Motor neuron (in vitro differentiated cells): ENCODE measurements at regions not wholly inside any gene's neighbourhood (a gene's known extent, or its start where the extent isn't known, plus 50 kb on each side); places are given as distances from the start of the nearest gene placed in this dataset.

Source experiments
- ATAC-seq, 8 experiments: fragments of 200-7000 bp; cut with Tn5 transposase; replicated peaks in 6 of 8; 2 replicates each; pipeline ENCODE4 v1.8.0; 2021; ENCODE audit warnings: mild to moderate bottlenecking in 8 of 8, moderate library complexity in 8 of 8
- H3K27ac ChIP-seq, 2 donors: fragments of 250-450 bp; sonication (Bioruptor Pico); 2 replicates each; pipeline ENCODE4 v1.9.0; 2021; ENCODE audit warnings: antibody characterized with exemption in 2 of 2, mild to moderate bottlenecking in 2 of 2, moderate library complexity in 1 of 2
- H3K4me1 ChIP-seq, 2 donors: fragments of 250-450 bp; sonication (Bioruptor Pico); replicated peaks in 1 of 2; 2 replicates each; pipeline ENCODE4 v1.6.1; 2021; ENCODE audit warnings: antibody characterized with exemption in 2 of 2, mild to moderate bottlenecking in 2 of 2, moderate library complexity in 1 of 2
- H3K4me3 ChIP-seq, 5 donors: fragments of 250-450 bp; sonication (Bioruptor Pico); 2 replicates each; pipeline ENCODE4 v1.9.0; 2021; ENCODE audit warnings: antibody characterized with exemption in 5 of 5, mild to moderate bottlenecking in 5 of 5, moderate library complexity in 4 of 5
- WGBS, 10 experiments: fragments of 450-650 bp; shearing (Covaris generic); methylation state at CpG; one replicate each; pipeline ENCODE4 v1.0.0; 2022; 5-methylcytosine and 5-hydroxymethylcytosine counted together
- in situ Hi-C, 9 experiments: fragments of 400-800 bp; cut with MboI; loops; one replicate each; pipeline ENCODE4 v1.15.0; 2021; ENCODE audit warnings: low sequenced_read_pairs in 9 of 9, low pct_unique_long_range_greater_than_20kb in 2 of 9; ENCODE audit not compliant: unreplicated experiment in 9 of 9

GRCh38 chr15:94667109-94667508 is 435.7 kb downstream of the MCTP2 start:
- Histone ChIP-seq H3K4me3 (no peak overlapping the region), H3K27ac (no peak overlapping the region), H3K4me1 (peaks cover 7 to 16% of the 10 kb centered on the region in 2 donors)
- no peak for ATAC-seq
- 78 to 100% (median 93%) methylated on average over 2 to 3 of the region's 5 CpGs; no CpG with 5 or more reads in 5 of the 10 experiments for WGBS, 10 experiments
- in situ Hi-C loops = loop anchor here in 2 of 9 experiments (25.0 kb wide), 3 partner anchors 255 to 1670 kb away; partner anchors contain the start of gene NR2F2 (in 1 of the 2)

- Histone ChIP-seq H3K4me1 (peaks cover 12 to 38% of the 10 kb centered on the region in 2 donors), H3K27ac (no peak overlapping the region), H3K4me3 (no peak overlapping the region)
- peak in 6 of 8 experiments; percentile 36 to 66 (median 44) for ATAC-seq
- in situ Hi-C loops = loop anchor here in 2 of 9 experiments (10.0 to 25.0 kb wide), 4 partner anchors 258 to 1667 kb away; partner anchors contain the start of gene NR2F2 (in 1 of the 2)
- 0 to 40% (median 0%) methylated on average over 1 to 3 of the region's 3 CpGs for WGBS, 10 experiments
Observed at GRCh38 chr15:94670438-94671034, 439.2 kb downstream of the MCTP2 start.

GRCh38 chr15:94671858-94672532 is 440.6 kb downstream of the MCTP2 start:
- ATAC-seq = peak in 7 of 8 experiments; percentile 43 to 94 (median 92)
- WGBS, 10 experiments = 0 to 68% (median 32%) methylated on average over 1 to 7 of the region's 8 CpGs; no CpG with 5 or more reads in 1 of the 10 experiments
- in situ Hi-C loops = loop anchor here in 2 of 9 experiments (10.0 to 25.0 kb wide), 4 partner anchors 260 to 1665 kb away; partner anchors contain the start of gene NR2F2 (in 1 of the 2)
- Histone ChIP-seq H3K27ac (peak overlapping the region in 1 of 2 donors; percentile 27), H3K4me3 (peak overlapping the region in 2 of 5 donors; percentile 3 to 13), H3K4me1 (peaks cover 12 to 38% of the 10 kb centered on the region in 2 donors)

DNA sequence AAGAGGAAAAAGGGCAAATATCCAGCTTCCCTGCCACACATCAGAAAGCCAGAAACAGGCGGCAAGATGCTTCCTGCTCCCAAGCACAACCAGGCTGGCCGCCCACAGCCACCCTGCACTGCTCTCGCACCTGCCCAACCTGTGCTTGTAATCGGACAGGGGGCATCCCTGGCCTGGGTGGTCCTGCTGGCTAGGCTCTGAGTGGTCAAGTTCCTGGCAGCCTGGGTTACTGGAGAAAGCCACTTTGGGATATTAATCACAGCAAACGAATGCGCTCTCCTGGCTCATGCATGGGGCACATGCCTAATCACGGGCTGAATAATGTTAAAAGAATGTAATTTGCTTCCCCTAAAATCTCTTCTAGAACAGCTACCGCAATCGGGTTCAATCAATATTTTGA is 442.4 kb downstream of the MCTP2 start:
- WGBS, 10 experiments = 75 to 100% (median 93%) methylated on average over 1 to 7 of the region's 9 CpGs; no CpG with 5 or more reads in 3 of the 10 experiments
- no peak overlapping the region for H3K4me3 ChIP-seq
- H3K27ac ChIP-seq = no peak overlapping the region
- in situ Hi-C loops = loop anchor here in 2 of 9 experiments (10.0 to 25.0 kb wide), 4 partner anchors 262 to 1664 kb away; partner anchors contain the start of gene NR2F2 (in 1 of the 2)
- no peak for ATAC-seq
- H3K4me1 ChIP-seq = peaks cover 12 to 38% of the 10 kb centered on the region in 2 donors

- in situ Hi-C loops = loop anchor here in 2 of 9 experiments (10.0 to 25.0 kb wide), 4 partner anchors 262 to 1663 kb away; partner anchors contain the start of gene NR2F2 (in 1 of the 2)
- WGBS, 10 experiments = 33 to 93% (median 87%) methylated on average over 3 to 10 of the region's 10 CpGs; no CpG with 5 or more reads in 1 of the 10 experiments
- Histone ChIP-seq H3K4me1 (peaks cover 12 to 38% of the 10 kb centered on the region in 2 donors), H3K27ac (no peak overlapping the region), H3K4me3 (no peak overlapping the region)
- peak in 1 of 8 experiments; percentile 47 for ATAC-seq
Observed at GRCh38 chr15:94674296-94674695, 442.9 kb downstream of the MCTP2 start.

DNA sequence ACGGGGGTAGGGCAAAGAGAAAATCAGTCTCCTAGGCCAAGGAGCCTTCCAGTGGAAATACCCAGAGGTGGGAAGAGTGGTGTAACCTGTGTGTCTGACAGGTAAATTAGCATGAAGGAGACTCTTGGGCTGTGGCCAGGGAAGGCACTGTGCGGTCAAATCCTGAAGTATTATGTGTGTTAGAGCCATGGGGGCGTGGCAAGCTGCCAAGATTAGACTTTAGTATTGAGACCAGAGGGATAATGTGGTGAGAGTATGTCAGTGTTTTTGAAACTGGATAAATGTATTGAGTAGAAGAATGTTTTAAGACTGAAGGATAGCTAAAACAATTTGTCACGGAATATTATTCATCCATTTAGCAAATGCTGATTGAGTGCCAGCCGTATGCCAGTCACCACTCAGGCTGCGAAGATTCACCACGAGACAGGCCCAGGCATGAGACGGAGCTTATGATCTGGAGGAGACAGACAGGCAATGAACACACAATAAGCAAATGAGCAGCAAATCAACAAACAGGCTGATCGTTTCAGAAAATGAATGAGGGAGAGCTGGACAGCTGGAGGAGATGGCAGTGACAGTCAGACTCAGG is 445.9 kb downstream of the MCTP2 start:
- Histone ChIP-seq H3K27ac (no peak overlapping the region), H3K4me3 (no peak overlapping the region), H3K4me1 (peaks cover 4 to 20% of the 10 kb centered on the region in 2 donors)
- no peak for ATAC-seq
- WGBS, 10 experiments = 11 to 91% (median 75%) methylated on average over 3 to 8 of the region's 9 CpGs; no CpG with 5 or more reads in 2 of the 10 experiments
- in situ Hi-C loops = loop anchor here in 2 of 9 experiments (10.0 to 25.0 kb wide), 2 partner anchors 338 to 1660 kb away; partner anchors contain the start of gene NR2F2 (in 1 of the 2)

DNA sequence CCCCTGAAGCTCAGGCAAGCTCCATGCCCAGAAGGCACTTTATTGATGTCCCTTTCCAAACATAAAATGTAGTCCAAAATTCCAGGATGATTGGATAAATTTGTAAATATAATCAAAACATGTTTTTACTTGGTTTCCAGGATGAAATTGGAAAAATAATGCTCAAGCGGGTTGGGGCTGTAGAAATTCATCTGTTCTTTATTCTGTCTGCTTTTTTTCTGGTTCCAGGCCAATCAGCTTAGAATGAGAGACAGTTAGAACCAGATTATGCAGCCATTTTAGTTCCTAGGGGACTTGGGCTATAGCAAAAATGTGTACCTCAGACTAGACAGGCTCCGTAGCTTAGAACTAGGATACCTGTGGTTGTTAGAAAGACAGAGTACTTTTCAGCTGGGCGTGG is 450.8 kb downstream of the MCTP2 start:
- H3K4me1 ChIP-seq = no peaks in the 10 kb centered on the region
- WGBS, 10 experiments = 0 to 100% (median 78%) methylated on average over 1 to 3 of the region's 3 CpGs; no CpG with 5 or more reads in 2 of the 10 experiments

DNA sequence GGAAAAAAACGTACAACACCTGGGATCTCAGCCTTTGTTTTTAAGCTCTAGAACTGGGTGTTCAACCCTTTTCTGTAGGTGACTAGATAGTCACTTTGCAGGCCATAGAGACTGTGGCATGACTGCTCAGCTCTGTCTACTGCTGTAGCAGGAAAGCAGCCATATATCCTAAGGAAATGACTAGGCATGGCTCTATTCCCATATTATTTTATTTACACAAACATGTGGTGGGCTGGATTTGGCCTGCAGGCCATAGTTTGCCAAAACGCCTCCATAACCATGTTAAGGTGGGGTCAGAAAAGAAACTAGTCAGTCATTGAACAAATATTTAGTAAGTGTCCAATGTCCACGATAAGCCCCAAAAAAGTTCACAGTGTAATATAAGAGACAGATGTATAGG is 452.5 kb downstream of the MCTP2 start:
- WGBS, 10 experiments = 0 to 90% (median 78%) methylated on average over 1 to 3 of the region's 3 CpGs
- no peaks in the 10 kb centered on the region for H3K4me1 ChIP-seq
- in situ Hi-C loops = loop anchor here in 1 of 9 experiments (25.0 kb wide), 1 partner anchor 1653 kb away; the partner anchor contains the start of gene NR2F2
- no peak for ATAC-seq
- H3K4me3 ChIP-seq = no peak overlapping the region
- H3K27ac ChIP-seq = no peak overlapping the region

More for the DNA sequence above, 450.8 kb downstream of the MCTP2 start:
- no peak overlapping the region for H3K4me3 ChIP-seq
- H3K27ac ChIP-seq = no peak overlapping the region
- no peak for ATAC-seq
- in situ Hi-C loops = loop anchor here in 1 of 9 experiments (25.0 kb wide), 1 partner anchor 1655 kb away; the partner anchor contains the start of gene NR2F2

DNA sequence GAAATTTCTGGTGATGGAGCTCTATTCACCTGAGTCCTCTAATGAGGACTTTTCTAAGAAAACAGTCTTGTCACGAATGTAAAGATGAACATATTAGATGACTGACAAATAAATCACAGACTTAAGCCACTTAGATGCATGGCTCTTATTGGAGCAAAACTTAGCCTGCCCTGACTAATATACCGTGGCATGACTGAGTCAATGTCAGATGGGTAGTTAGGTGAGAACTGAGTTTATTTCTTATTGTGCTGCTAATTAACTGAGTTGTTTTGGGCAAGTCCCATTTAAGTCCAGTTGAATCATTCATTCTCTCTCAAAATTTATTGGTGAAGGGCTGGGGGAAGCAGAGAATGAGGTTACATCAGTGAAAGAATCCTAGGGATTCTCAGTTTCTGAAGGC is 459.8 kb downstream of the MCTP2 start:
- ATAC-seq = no peak
- WGBS, 10 experiments = 8 to 77% (median 66%) methylated on average over 1 to 2 of the region's 2 CpGs; no CpG with 5 or more reads in 4 of the 10 experiments
- no peak overlapping the region for H3K4me3 ChIP-seq
- H3K4me1 ChIP-seq = no peaks in the 10 kb centered on the region
- in situ Hi-C loops = loop anchor here in 1 of 9 experiments (25.0 kb wide), 1 partner anchor 1646 kb away; the partner anchor contains the start of gene NR2F2
- no peak overlapping the region for H3K27ac ChIP-seq

GRCh38 chr15:94692710-94693109 is 461.3 kb downstream of the MCTP2 start:
- peak in 3 of 8 experiments; percentile 65 to 90 (median 82) for ATAC-seq
- Histone ChIP-seq H3K4me3 (no peak overlapping the region), H3K27ac (no peak overlapping the region), H3K4me1 (no peaks in the 10 kb centered on the region)
- 0 to 64% (median 21%) methylated on average over 1 to 3 of the region's 3 CpGs; no CpG with 5 or more reads in 2 of the 10 experiments for WGBS, 10 experiments
- in situ Hi-C loops = loop anchor here in 1 of 9 experiments (25.0 kb wide), 1 partner anchor 1645 kb away; the partner anchor contains the start of gene NR2F2

DNA sequence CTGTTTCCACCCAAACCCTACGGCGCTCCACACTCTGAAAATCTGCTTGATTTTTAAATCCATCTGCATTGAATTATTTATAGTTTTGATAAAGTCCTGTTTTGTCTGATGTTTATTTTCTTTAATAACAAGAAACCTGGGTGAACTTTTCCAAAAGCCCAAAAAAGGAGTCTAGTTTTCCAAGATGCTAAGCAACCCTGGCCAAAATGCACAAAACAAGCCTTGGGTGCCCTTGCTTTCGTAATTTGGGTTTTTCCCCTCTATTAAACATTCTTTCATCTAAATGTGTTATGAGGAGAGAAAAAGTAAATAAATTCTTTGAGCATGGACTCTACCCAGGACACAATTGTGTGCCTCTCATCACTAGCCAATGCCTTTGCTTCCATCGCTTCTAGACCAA is 468.9 kb downstream of the MCTP2 start:
- Histone ChIP-seq H3K4me1 (peaks cover 0 to 3% of the 10 kb centered on the region in 2 donors), H3K4me3 (no peak overlapping the region), H3K27ac (no peak overlapping the region)
- in situ Hi-C loops = no loop called here
- ATAC-seq = no peak
- WGBS, 10 experiments = 0 to 100% (median 95%) methylated on average over 1 to 4 of the region's 4 CpGs

- H3K4me1 ChIP-seq = peaks cover 0 to 3% of the 10 kb centered on the region in 2 donors
- H3K4me3 ChIP-seq = no peak overlapping the region
- ATAC-seq = no peak
- in situ Hi-C loops = no loop called here
- H3K27ac ChIP-seq = no peak overlapping the region
- 0 to 100% (median 91%) methylated on average over 2 to 9 of the region's 16 CpGs; no CpG with 5 or more reads in 1 of the 10 experiments for WGBS, 10 experiments
Observed at GRCh38 chr15:94701281-94701985, 470.1 kb downstream of the MCTP2 start.
